ENCODE measurements at regions not wholly inside any gene's neighbourhood (a gene's known extent, or its start where the extent isn't known, plus 50 kb on each side); places are given as distances from the start of the nearest gene placed in this dataset.

GRCh38 chr12:40602562-40602961 lies 89.7 kb upstream of the CNTN1 start:
- no peaks in the 10 kb centered on the region for H3K79me2 ChIP-seq (ENCODE audit: insufficient read depth, low read length)
- TF ChIP-seq EZH2phosphoT487 (IDR thresholded peaks at IDR 0.05; ENCODE audit: borderline replicate concordance) (no peak), CTCF (conservative IDR thresholded peaks at IDR 0.05; ENCODE audit: low read length) (no peak)
- H3K36me3 ChIP-seq (ENCODE audit: insufficient read depth, low read length): no peaks in the 10 kb centered on the region
- H3K27me3 ChIP-seq (ENCODE audit: insufficient read depth, low read length, poor library complexity, severe bottlenecking): no peaks in the 10 kb centered on the region
- H3K9me3 ChIP-seq (ENCODE audit: insufficient read depth, low read depth, low read length): no peaks in the 10 kb centered on the region
- no peaks in the 10 kb centered on the region for H3K4me1 ChIP-seq (ENCODE audit: insufficient read depth, low read length, poor library complexity, severe bottlenecking)
- H3K9me2 ChIP-seq (replicated peaks; ENCODE audit: low read depth, low read length): no peaks in the 10 kb centered on the region
- no peak overlapping the region for H3K9ac ChIP-seq (ENCODE audit: low read depth, low read length, poor library complexity, severe bottlenecking)
- H3F3A ChIP-seq (ENCODE audit: low read depth): no peaks in the 10 kb centered on the region
- no peak overlapping the region for H3K4me2 ChIP-seq (ENCODE audit: low read depth, low read length, poor library complexity, severe bottlenecking)
- H4K20me1 ChIP-seq (ENCODE audit: insufficient read depth, low read length, poor library complexity, severe bottlenecking): no peaks in the 10 kb centered on the region
- no peak overlapping the region for H3K4me3 ChIP-seq (ENCODE audit: low read length, poor library complexity, severe bottlenecking)
- no peak overlapping the region for H2AFZ ChIP-seq (ENCODE audit: low read length)

- Histone ChIP-seq H3F3A (ENCODE audit: low read depth) (no peaks in the 10 kb centered on the region), H4K20me1 (ENCODE audit: insufficient read depth, low read length, poor library complexity, severe bottlenecking) (no peaks in the 10 kb centered on the region), H3K9me2 (replicated peaks; ENCODE audit: low read depth, low read length) (no peaks in the 10 kb centered on the region), H3K79me2 (ENCODE audit: insufficient read depth, low read length) (no peaks in the 10 kb centered on the region), H2AFZ (ENCODE audit: low read length) (no peak overlapping the region), H3K9me3 (ENCODE audit: insufficient read depth, low read depth, low read length) (no peaks in the 10 kb centered on the region), H3K4me2 (ENCODE audit: low read depth, low read length, poor library complexity, severe bottlenecking) (no peak overlapping the region), H3K4me3 (ENCODE audit: low read length, poor library complexity, severe bottlenecking) (no peak overlapping the region), H3K36me3 (ENCODE audit: insufficient read depth, low read length) (no peaks in the 10 kb centered on the region), H3K27me3 (ENCODE audit: insufficient read depth, low read length, poor library complexity, severe bottlenecking) (no peaks in the 10 kb centered on the region), H3K9ac (ENCODE audit: low read depth, low read length, poor library complexity, severe bottlenecking) (no peak overlapping the region), H3K4me1 (ENCODE audit: insufficient read depth, low read length, poor library complexity, severe bottlenecking) (peaks cover 8% of the 10 kb centered on the region)
- TF ChIP-seq CTCF (conservative IDR thresholded peaks at IDR 0.05; ENCODE audit: low read length): no peak
- TF ChIP-seq EZH2phosphoT487 (IDR thresholded peaks at IDR 0.05; ENCODE audit: borderline replicate concordance): no peak
These were observed 77.3 kb upstream of the CNTN1 start for GRCh38 chr12:40614923-40615322.

- no peak overlapping the region for H3K4me3 ChIP-seq (ENCODE audit: low read length, poor library complexity, severe bottlenecking)
- H3K9me3 ChIP-seq (ENCODE audit: insufficient read depth, low read depth, low read length): no peaks in the 10 kb centered on the region
- H3K79me2 ChIP-seq (ENCODE audit: insufficient read depth, low read length): no peaks in the 10 kb centered on the region
- no peaks in the 10 kb centered on the region for H3K36me3 ChIP-seq (ENCODE audit: insufficient read depth, low read length)
- H3K4me2 ChIP-seq (ENCODE audit: low read depth, low read length, poor library complexity, severe bottlenecking): no peak overlapping the region
- no peak overlapping the region for H3K9ac ChIP-seq (ENCODE audit: low read depth, low read length, poor library complexity, severe bottlenecking)
- H2AFZ ChIP-seq (ENCODE audit: low read length): no peak overlapping the region
- H3F3A ChIP-seq (ENCODE audit: low read depth): no peaks in the 10 kb centered on the region
- H3K27me3 ChIP-seq (ENCODE audit: insufficient read depth, low read length, poor library complexity, severe bottlenecking): no peaks in the 10 kb centered on the region
- H4K20me1 ChIP-seq (ENCODE audit: insufficient read depth, low read length, poor library complexity, severe bottlenecking): no peaks in the 10 kb centered on the region
- peaks cover 8% of the 10 kb centered on the region for H3K4me1 ChIP-seq (ENCODE audit: insufficient read depth, low read length, poor library complexity, severe bottlenecking)
- H3K9me2 ChIP-seq (replicated peaks; ENCODE audit: low read depth, low read length): no peaks in the 10 kb centered on the region
- no peak for TF ChIP-seq EZH2phosphoT487 (IDR thresholded peaks at IDR 0.05; ENCODE audit: borderline replicate concordance)
- TF ChIP-seq CTCF (conservative IDR thresholded peaks at IDR 0.05; ENCODE audit: low read length): no peak
These were observed 76.6 kb upstream of the CNTN1 start for GRCh38 chr12:40615590-40615989.
